ENCODE measurements at regions not wholly inside any gene's neighbourhood (a gene's known extent, or its start where the extent isn't known, plus 50 kb on each side); places are given as distances from the start of the nearest gene placed in this dataset.
"Not testable (repeated sequence)": the region's sequence is repeated elsewhere in the genome, so short reads cannot be mapped to it uniquely, and the experiment has no call there.

DNA sequence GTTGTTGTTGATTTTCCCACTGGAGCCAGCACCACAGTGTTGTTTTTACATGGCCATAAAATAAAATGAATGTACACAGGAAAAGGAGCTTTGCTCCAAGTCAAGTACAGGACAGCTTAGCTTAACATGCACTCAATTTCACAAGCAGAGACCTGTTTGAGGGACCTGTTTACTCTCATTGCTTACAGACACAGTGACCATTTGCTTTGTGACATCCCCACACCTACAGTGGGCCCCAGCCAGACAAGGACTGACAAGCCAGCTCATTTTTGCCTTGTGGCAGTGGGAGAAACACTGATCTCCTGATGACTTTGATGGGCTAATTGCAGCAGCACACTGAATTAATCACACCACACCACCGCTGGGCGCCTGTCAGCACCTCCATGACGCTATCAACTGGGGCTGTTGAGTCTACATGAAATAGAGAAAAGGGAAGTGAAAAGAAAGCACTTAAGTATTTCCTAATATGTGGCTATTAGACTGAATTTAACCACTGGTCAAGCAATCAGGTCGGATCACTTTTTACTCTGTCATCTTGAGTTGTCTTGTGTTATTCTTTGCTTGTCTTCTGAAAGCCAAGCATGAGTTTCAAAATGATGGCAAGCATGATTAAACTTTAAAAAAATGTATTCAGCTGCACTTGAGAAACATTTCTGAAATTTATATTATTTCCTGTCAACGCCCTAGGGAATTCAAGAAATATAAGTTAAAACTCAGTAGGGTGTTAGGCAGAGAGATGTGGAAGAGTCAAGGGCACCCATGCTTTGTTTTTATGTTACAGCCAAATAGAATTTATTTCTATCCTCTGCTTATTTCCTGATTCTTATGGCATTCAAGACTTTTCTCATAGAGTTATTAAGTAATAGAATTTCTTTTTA is 557.7 kb downstream of the RAB28 start:
- no peak for DNase-seq

GRCh38 chr4:12924728-12925320 is 559.3 kb downstream of the RAB28 start:
- no peak for DNase-seq

DNA sequence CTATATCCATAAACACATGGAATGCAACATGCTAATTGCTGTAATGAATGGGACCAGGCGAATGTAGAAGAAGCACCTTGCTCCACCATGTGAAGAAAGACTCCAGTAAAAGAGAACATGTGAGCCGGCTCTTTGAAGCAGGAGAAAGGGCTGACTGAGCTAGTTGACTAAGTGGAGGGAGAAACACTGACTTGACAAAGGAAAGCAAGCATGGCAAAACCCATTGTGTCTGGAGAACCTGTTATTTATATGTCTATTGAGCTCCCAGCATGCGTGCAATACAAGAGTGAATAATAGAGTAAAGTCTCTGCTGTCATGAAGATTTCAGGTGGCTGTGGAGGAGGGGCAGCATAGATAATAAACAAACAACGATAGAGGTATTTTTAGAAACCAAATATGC is 559.9 kb downstream of the RAB28 start:
- DNase-seq: no peak

DNA sequence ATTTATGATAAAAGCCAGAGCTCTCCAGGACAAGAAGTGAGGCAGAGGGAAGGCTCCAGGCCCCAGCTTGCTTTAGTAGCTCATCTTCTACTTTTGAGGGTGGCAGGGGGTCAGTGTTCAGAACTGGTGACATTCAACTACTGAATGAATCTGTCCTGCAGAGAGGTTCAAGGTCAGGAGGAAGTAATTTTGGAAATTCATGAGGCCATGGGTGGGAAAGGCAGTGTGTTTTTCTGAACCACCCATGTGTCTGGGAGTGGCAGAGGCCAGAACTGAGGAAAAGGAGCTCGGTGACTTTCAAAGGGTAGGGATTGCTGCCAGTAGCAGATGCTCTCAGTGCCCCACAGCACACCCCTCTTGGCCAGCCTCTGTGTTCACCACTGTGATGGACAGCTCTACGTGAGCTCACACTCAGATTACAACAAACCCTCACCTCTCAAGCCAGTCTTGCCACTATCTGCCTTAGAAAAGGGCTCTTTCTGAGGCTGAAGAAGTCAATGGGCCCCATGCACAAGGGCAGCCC is 571.2 kb downstream of the RAB28 start:
- no peak for DNase-seq

GRCh38 chr4:12911750-12912358 is 572.3 kb downstream of the RAB28 start:
- no peak for DNase-seq

DNA sequence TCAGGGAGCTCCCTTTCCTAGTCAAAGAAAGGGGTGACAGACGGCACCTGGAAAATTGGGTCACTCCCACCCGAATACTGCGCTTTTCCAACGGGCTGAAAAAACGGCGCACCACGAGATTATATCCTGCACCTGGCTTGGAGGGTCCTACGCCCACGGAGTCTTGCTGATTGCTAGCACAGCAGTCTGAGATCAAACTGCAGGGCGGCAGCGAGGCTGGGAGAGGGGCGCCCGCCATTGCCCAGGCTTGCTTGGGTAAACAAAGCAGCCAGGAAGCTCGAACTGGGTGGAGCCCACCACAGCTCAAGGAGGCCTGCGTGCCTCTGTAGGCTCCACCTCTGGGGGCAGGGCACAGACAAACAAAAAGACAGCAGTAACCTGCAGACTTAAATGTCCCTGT is 580.5 kb downstream of the RAB28 start:
- not testable (repeated sequence) for DNase-seq

DNA sequence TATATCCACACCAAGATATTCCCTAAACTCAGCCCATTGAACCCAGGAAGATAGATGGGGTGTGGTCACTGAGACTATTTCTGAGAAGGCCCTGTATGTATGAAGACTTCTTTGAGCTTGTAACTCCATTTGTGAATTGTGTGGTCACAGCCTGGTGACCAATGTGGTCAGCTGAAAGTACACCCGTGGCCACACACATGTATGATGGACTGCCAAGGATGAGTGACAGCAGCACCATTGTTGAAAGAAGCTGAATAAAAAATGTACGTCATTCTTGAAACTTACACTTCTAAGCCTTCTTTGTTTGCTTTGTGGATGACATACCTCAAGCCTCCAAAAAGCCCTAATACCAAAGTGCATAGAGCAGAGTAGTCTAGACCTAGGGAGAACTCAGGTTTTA is 581.4 kb downstream of the RAB28 start:
- no peak for DNase-seq

DNA sequence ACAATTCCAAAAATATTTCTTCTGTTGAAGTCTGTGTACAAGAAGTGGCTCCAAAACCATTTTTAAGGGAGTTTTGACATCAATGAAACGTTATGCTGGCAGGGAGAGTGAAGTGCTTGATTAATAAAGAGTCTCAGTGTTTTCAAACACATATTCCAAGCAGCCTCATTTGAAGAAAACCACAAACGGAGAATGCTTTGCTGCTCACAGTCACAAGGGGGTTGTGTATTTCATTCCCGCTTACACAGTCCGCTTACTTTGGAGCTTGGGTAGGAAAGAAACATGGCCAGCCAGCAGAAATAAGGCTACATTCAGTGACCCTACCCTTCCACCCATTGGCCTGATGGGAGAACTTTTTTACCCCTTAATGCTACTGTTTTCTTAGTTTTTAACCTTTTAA is 586.2 kb downstream of the RAB28 start:
- no peak for DNase-seq

GRCh38 chr4:12894062-12894461 is 590.1 kb downstream of the RAB28 start:
- DNase-seq: no peak

- no peak for DNase-seq
Measured at GRCh38 chr4:12889054-12889453, 595.1 kb downstream of the RAB28 start.

DNA sequence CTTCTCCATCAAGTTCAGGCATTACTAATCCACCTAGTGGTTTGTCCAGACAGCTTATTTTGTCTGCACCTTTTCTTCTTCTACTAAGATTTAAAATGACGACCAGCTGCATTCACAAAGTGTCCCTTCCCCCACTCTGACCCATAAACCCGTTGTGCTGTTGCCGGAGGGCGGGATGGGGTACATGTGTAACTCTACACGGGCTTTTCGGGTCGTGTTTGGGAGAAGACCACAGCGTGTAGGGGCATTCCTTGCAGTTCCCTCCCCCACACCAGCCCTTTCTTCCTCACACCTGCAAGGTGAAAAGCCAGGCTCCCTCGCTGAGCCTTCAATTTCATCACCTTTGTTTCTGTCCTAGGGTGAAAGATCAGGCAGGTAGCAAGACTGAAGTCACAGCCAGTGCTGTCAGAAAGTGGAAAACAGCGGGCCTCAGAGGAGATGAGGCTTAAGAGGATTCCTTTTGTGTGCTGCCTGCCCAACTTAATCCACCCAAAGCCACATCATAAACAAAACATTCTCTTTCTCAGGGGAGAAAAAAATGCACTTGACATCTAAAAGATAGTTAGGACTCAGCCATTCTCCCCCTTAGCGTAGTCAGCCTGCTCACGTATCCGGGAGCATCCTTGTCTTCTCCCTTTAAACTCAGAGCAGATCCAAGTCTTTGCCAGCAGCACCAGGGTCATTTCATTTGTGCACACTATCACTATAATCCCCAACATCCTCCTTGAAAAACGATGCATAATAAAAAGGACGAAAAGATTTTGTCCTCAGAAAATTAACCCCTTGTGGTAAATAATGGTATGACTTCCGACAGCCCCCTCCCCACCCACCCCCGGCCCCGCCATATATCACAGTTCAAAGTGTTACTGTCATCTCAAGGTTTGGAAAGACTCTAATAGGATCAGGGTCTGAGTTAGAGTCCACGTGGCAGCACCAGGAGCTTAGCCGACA is 599.0 kb downstream of the RAB28 start:
- no peak for DNase-seq

DNA sequence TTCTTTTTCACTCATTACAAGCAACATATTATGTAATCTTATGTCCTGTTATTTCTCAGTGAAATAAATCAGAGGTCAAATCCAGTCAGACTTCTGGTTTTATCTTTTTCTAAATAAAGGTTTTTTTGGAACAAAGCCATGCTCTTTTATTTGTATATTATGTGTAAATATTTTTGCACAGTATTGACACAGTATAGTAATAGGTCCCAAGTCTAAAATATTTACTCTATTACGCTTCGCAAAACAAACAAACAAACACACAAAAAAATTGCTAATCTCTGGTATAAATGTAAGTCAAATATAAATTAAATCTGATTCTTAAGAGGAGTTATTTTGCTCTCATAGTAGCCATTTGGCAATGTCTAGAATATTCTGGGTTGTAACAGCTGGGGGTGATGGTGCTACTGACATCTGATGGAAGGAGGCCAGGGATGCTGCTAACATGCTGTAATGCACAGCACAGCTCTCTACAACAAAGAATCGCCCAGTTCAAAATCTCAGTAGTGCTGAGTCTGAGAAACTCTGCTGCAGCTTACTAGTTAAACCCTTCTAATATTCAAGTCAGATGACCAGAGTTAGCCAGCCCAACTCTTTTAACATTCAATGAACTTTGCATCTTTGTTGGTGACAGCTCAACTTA is 602.1 kb downstream of the RAB28 start:
- no peak for DNase-seq

DNA sequence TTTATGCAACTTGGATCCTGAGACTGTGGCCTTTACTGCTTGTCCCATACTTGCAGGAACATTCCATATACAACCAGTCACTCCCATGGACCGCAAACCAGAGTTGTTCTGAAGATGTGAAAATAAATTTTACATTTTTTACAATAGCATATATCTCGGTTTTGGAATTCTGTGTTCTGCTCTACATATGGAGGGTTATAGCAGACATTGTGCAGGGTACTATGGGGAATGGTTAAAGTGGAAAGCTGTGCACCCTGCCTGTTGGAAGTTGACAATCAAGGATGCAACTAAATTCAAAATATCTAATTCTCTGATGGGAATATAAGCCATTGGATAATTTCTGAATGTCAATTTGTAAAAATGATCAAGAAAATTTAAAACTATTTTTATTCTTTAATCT is 603.3 kb downstream of the RAB28 start:
- no peak for DNase-seq

DNA sequence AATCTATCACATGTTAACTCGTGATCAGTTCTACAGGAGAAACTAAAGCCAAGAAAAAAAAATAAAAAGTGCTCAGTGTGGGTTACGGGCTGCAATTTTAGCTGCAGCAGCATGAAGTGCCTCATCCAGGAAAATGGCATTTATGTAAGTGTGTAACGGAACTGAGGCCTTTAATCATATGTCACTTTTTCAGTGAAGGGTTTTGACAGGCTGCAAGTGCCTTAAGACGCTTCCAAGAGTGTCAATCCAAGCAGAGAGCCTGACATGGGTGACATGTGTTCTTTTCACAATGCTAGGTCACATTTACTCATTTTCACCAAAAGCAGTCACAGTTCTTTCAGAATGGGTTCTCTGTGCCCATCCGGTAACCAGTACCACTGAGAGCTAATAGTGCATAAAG is 604.6 kb downstream of the RAB28 start:
- DNase-seq: no peak

DNA sequence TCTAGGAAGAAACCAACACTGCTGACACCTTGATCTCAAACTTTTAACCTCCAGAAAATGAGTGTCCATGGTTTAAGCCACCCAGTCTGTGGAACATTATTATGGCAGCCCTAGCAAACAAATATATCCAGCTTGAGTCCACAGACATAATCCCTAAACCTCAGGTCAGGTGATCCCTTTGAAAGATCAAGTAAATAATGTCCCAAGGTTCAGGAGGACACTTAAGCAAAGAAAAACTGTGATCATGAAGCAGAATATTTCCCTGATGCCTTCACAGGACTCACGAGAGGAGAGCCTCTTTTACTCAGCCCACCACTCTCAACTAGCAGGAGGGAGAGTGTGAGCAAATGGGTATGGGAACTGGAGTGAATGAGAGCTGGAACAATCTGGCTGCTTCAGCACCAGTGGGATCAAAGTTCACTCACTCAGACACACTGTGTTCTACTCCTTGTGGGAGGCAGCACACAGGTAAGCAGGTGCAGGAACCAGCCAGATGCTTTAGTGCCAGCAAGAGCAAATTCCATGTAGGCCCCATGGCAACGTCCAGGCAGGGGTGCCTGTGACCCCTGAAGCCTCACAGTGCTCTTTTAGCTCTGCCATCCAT is 608.4 kb downstream of the RAB28 start:
- DNase-seq: no peak

DNA sequence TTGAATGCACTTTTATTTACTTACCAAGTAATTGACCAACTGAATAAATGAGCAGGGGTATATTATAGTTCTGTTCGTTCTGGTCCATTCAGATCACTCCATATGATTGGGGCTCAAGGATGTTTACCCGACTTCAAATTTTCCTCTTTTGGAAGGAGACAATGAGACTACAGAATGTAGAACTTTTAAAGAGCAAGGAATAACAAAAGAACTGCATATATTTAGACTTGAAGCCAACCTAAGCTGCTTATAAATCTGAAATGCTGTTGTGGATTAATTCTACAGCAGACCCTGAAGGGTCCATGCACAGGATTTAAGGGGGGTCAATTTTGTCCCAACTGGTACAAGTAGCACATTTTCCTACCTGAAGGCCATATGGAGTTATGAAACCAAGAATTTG is 610.8 kb downstream of the RAB28 start:
- no peak for DNase-seq

DNA sequence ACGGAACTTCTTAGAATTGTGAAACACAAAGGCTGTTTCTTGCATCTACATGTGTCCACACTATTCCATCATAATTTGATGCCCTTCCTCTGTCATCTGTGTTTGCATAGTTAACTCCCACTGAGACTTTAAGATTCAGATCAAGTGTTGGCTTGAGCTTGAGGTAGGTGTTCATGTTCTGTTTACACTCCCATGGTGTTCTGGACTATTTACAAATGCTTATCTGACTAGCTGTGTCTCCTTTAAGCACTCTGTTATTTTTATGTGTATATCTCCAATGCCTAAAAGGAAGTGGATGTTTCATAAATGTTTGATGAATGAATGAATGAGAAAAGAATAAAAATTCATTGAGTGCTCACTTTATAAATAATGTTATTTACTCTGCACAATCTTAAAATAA is 622.7 kb downstream of the RAB28 start:
- no peak for DNase-seq

DNA sequence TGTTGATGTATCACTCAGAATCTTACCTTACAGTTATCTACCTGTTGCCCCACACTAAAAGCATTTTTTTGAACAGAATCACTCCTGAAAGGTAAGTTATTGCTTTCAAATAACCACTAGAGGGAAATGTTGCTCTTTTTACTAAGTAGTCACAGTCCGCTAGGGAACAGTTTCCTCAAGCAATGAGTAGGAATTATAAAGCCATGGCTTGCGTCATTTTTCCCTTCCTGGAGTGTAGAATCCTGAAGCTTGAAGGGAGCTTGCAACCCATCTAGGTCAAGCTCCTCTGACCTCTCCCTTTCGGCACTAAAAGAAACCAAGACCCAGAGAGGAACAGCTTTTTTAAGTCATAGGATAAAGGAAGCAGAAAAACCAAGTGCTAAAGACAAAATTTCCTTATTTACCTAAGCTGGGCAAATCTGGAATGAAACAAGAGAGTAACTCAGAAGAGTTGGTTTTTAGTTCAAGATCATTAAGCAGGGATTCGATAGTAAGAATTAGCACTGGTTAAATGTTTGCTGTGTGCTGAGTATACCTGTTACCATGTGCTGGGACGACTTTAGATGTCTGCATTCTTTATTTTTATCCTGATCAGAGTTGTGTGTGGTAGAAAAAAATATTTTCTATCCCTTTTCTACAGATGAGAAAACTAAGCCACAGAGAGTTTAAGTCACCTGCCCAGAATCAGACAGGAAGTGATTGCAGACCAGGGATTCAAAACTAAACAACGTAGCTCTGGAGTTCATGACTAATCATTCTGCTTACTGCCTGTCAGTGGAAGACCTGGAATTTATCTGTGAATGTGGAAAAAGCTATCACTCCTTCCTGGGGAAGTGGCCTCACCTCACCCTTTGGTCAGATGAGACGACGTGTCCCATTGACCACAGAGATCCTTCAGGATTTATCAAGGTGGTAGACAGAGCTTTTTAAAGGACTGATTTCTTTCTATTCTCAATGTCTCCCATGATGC is 631.5 kb downstream of the RAB28 start:
- DNase-seq: no peak

DNA sequence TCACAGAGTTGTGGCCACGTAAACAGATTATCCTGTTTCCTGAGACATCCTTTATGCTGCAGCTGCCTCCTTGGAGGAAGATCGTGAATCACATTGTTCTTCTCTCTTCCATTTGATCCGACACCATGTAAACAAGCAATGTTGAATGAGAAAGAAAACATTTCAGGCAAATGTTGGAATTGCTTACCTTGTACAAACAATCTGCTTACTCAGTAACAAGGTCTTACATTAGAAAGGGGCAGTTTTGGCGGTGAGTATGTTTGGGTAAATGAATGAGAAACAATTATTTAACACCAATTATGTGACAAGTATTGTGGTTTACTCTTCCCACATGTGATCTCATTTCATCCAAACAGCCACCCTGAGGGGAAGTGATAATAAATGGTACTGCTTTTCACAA is 637.8 kb downstream of the RAB28 start:
- no peak for DNase-seq

DNA sequence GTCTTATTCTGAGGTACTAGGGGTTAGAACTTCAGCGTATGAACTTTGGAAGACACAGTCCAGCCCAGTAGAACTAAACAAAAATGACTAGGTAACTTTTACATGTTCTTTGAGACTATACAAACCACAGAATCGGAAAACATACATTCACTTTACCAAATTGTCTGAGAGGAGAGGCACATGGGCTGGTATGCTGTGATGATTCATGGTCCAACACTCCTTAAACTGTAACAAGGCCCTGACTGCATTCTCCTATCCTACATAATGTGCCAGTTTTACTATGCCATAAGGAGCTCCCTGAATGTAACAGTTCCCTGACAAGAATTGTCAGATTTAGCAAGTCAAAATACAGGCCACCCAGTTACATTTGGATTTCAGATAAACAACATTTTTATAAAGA is 640.0 kb downstream of the RAB28 start:
- DNase-seq: no peak

- no peak for DNase-seq
Measured at GRCh38 chr4:12827966-12828365, 656.2 kb downstream of the RAB28 start.
